Gastroesophageal sphincter (tissue), 4 donors: ENCODE measurements at regions not wholly inside any gene's neighbourhood (a gene's known extent, or its start where the extent isn't known, plus 50 kb on each side); places are given as distances from the start of the nearest gene placed in this dataset.

Experiments used
- ATAC-seq: fragments of 150-250 bp; one replicate; pipeline ENCODE4 v1.9.1; 2016; ENCODE audit warnings: mild to moderate bottlenecking, moderate library complexity
- H3K27ac ChIP-seq, 4 donors: fragments of 200-600 bp; sonication (generic) in 3 of 4; 1 replicate in 3 of 4; 2 replicates in 1 of 4; pipeline ENCODE4 v1.5.1; 2016 to 2019
- H3K27me3 ChIP-seq: fragments of 200-600 bp; sonication (generic); one replicate; pipeline ENCODE4 v1.5.1; 2019
- H3K36me3 ChIP-seq, 2 donors: fragments of 200-600 bp; sonication (generic); one replicate each; pipeline ENCODE4 v1.5.1; 2019; ENCODE audit warnings: control low read depth in 1 of 2
- H3K4me1 ChIP-seq, 3 donors: fragments of 200-600 bp; sonication (generic); 1 replicate in 2 of 3; 2 replicates in 1 of 3; pipeline ENCODE4 v1.5.1; 2016 to 2019; ENCODE audit warnings: control low read depth in 2 of 3
- H3K4me3 ChIP-seq, 2 donors: fragments of 200-600 bp; sonication (generic); one replicate each; pipeline ENCODE4 v1.5.1; 2019; ENCODE audit warnings: mild to moderate bottlenecking in 1 of 2, moderate library complexity in 1 of 2
- H3K9me3 ChIP-seq, 3 donors: fragments of 200-600 bp; sonication (generic); one replicate each; pipeline ENCODE4 v1.5.1; 2017 to 2019; ENCODE audit warnings: control low read depth in 2 of 3
- CTCF ChIP-seq, 4 experiments: fragments of 200-600 bp in 2 of 4; fragments of 450-650 bp in 2 of 4; sonication (generic) in 1 of 4; IDR thresholded peaks; one replicate each; pipeline ENCODE4 v1.5.1; 2017 to 2019; ENCODE audit warnings: antibody characterized with exemption in 4 of 4, mild to moderate bottlenecking in 2 of 4, moderate library complexity in 2 of 4
- EP300 ChIP-seq: sonication (generic); formaldehyde crosslinking; IDR thresholded peaks from one replicate; pipeline ENCODE4 v1.6.1; 2017; ENCODE audit warnings: antibody characterized with exemption, mild to moderate bottlenecking
- POLR2A ChIP-seq, 2 donors: fragments of 450-650 bp; IDR thresholded peaks; one replicate each; pipeline ENCODE4 v1.6.1; 2017; ENCODE audit warnings: antibody characterized with exemption in 2 of 2, mild to moderate bottlenecking in 2 of 2, moderate library complexity in 1 of 2
- POLR2AphosphoS5 ChIP-seq: sonication (generic); formaldehyde crosslinking; IDR thresholded peaks from one replicate; pipeline ENCODE4 v1.6.1; 2017; ENCODE audit warnings: antibody characterized with exemption
- WGBS, 2 donors: methylation state at CpG; one replicate each; pipeline ENCODE4 v1.1.5; 2018; ENCODE audit warnings: low coverage in 1 of 2; 5-methylcytosine and 5-hydroxymethylcytosine counted together

GRCh38 chr6:26149240-26149639 lies 62.0 kb downstream of the HFE start:
- no peaks in the 10 kb centered on the region for H3K9me3 ChIP-seq
- no peaks in the 10 kb centered on the region for H3K27me3 ChIP-seq
- TF ChIP-seq POLR2AphosphoS5 (no peak), POLR2A (IDR thresholded peaks at IDR 0.05) (no peak), CTCF (IDR thresholded peaks at IDR 0.05) (no peak), EP300 (no peak)
- H3K27ac ChIP-seq, result no peak overlapping the region
- no peaks in the 10 kb centered on the region for H3K36me3 ChIP-seq
- ATAC-seq, result no peak
- no peak overlapping the region for H3K4me3 ChIP-seq
- no peaks in the 10 kb centered on the region for H3K4me1 ChIP-seq

- Histone ChIP-seq H3K9me3 (no peaks in the 10 kb centered on the region), H3K36me3 (no peaks in the 10 kb centered on the region), H3K27ac (no peak overlapping the region), H3K4me3 (no peak overlapping the region), H3K27me3 (no peaks in the 10 kb centered on the region), H3K4me1 (peaks cover 0 to 18% (median 0%) of the 10 kb centered on the region in 3 donors)
- 65 to 68% methylated on average over 6 of the region's 6 CpGs for WGBS, 2 donors
- ATAC-seq, result no peak
- no peak for TF ChIP-seq POLR2A (IDR thresholded peaks at IDR 0.05)
- no peak for TF ChIP-seq POLR2AphosphoS5
- no peak for TF ChIP-seq CTCF (IDR thresholded peaks at IDR 0.05)
These were observed 65.2 kb downstream of the HFE start for GRCh38 chr6:26152226-26153101.

DNA sequence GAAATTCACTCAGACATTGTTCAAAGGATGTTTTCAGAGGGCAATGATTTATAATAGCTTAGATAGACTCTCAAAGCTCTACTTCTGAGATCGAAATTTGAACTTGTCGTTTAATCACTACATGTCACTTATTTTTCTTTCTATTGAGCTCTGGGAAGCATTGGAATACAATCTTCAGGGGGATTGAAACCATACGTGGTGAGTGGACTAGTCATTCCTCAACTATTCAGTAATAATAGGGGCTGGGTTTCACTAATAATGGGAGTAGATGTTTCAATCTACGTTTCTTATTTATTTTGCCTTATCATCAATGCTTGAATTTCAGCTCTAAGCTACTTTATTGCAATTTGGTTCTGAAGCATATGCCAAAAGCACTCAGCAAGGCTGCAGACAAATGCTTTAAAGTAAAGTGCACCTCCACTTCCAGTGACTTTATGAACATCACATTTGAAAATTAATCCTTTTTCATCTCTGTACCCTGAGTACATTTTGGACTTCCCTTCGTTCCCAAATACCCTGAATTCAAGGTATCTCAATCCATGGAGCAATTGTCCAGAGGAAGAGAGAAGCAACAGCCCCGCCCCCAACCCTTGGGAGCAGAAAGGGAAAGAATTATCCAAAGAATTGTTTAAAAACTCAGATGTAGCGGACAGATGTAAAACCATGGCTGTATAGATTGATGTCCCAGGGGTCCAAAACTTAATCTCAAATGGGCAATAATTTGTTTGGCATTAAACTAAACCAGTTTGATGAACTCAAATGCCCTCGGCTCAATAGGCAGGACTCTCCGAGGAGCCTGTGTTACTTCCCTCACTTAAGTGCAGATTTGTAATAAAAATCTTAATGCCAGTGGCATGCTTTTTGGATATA lies 68.1 kb downstream of the HFE start:
- no peak for ATAC-seq

GRCh38 chr6:26156105-26156849 lies 69.0 kb downstream of the HFE start:
- WGBS, 2 donors, result 0 to 3% methylated on average over 9 to 18 of the region's 61 CpGs
- no peaks in the 10 kb centered on the region for H3K36me3 ChIP-seq
- peaks cover 0 to 39% (median 8%) of the 10 kb centered on the region in 3 donors for H3K4me1 ChIP-seq
- TF ChIP-seq POLR2AphosphoS5 (peak; percentile 100), POLR2A (IDR thresholded peaks at IDR 0.05) (peak; percentile 100), CTCF (IDR thresholded peaks at IDR 0.05) (no peak)
- H3K9me3 ChIP-seq, result no peaks in the 10 kb centered on the region
- H3K4me3 ChIP-seq, result peak overlapping the region; percentile 63 to 82
- peak; percentile 81 for ATAC-seq
- H3K27me3 ChIP-seq, result no peaks in the 10 kb centered on the region
- peak overlapping the region; percentile 93 to 99 (median 98) for H3K27ac ChIP-seq

More for the DNA sequence above, 68.1 kb downstream of the HFE start:
- H3K4me1 ChIP-seq, result peaks cover 0 to 32% (median 8%) of the 10 kb centered on the region in 3 donors
- no peaks in the 10 kb centered on the region for H3K9me3 ChIP-seq
- H3K27me3 ChIP-seq, result no peaks in the 10 kb centered on the region
- peak overlapping the region; percentile 93 to 99 (median 98) for H3K27ac ChIP-seq
- no peaks in the 10 kb centered on the region for H3K36me3 ChIP-seq
- TF ChIP-seq POLR2A (IDR thresholded peaks at IDR 0.05), result no peak
- TF ChIP-seq EP300, result no peak
- no peak for TF ChIP-seq POLR2AphosphoS5
- WGBS, 2 donors, result 25 to 26% methylated on average over 9 of the region's 9 CpGs
- H3K4me3 ChIP-seq, result peak overlapping the region; percentile 63 to 82

GRCh38 chr6:26156850-26157250 lies 69.6 kb downstream of the HFE start:
- peak overlapping the region; percentile 63 to 82 for H3K4me3 ChIP-seq
- WGBS, 2 donors, result 0 to 1% methylated on average over 8 to 15 of the region's 18 CpGs
- H3K4me1 ChIP-seq, result peaks cover 0 to 39% (median 8%) of the 10 kb centered on the region in 3 donors
- peak; percentile 7 for ATAC-seq
- TF ChIP-seq POLR2AphosphoS5 (peak; percentile 63), POLR2A (IDR thresholded peaks at IDR 0.05) (peak; percentile 2 to 72), EP300 (no peak), CTCF (IDR thresholded peaks at IDR 0.05) (no peak)
- no peaks in the 10 kb centered on the region for H3K9me3 ChIP-seq
- H3K27ac ChIP-seq, result peak overlapping the region; percentile 93 to 99 (median 98)
- no peaks in the 10 kb centered on the region for H3K27me3 ChIP-seq
- no peaks in the 10 kb centered on the region for H3K36me3 ChIP-seq
